ENCODE measurements at regions not wholly inside any gene's neighbourhood (a gene's known extent, or its start where the extent isn't known, plus 50 kb on each side); places are given as distances from the start of the nearest gene placed in this dataset.
"Not testable (repeated sequence)": the region's sequence is repeated elsewhere in the genome, so short reads cannot be mapped to it uniquely, and the experiment has no call there.

DNA sequence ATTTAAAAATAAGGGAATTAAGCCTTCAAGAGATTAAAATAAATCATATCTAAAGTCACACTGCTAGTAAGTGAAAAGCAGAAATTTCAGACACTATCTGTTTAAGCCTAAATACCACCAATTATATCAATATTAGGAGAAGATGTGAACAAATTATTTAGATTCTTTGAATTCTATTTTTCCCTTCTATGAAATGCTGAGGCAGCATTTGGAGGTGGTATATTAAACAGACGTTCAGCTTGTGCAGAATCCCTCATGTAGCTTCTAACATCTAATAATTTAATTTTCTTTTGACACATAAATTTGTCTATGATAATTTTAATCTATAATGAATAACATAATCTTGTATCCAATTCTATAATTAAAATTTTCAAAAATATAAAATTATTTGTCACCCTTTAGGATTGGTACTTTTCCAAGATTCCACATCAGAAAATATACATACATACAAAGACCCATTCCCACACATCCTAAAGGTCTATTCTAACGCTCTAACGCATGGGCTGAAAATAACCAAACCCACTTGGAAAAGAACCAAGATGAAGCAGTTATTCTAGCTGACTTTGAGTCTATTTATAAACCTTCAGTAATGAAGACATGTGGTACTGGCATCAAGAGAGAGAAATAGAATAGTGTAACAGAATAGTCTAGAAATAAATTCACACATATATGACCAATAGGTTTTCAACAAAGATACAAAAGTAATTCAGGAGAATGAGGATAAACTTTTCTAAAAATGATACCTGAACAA, 751.8 kb downstream of the GALC start:
- DNase-seq (ENCODE audit: low read depth): no peak

DNA sequence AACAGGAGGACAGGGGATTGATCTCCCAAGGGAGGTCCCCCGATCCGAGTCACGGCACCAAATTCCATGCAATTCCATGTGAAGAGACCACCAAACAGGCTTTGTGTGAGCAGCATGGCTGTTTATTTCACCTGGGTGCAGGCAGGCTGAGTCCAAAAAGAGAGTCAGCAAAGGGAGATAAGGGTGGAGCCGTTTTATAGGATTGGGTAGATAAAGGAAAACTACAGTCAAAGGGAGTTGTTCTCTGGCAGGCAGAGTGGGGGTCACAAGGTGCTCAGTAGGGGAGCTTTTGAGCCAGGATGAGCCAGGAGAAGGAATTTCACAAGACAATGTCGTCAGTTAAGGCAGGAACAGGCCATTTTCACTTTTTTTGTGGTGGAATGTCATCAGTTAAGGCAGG, 752.7 kb downstream of the GALC start:
- DNase-seq (ENCODE audit: low read depth): not testable (repeated sequence)

DNA sequence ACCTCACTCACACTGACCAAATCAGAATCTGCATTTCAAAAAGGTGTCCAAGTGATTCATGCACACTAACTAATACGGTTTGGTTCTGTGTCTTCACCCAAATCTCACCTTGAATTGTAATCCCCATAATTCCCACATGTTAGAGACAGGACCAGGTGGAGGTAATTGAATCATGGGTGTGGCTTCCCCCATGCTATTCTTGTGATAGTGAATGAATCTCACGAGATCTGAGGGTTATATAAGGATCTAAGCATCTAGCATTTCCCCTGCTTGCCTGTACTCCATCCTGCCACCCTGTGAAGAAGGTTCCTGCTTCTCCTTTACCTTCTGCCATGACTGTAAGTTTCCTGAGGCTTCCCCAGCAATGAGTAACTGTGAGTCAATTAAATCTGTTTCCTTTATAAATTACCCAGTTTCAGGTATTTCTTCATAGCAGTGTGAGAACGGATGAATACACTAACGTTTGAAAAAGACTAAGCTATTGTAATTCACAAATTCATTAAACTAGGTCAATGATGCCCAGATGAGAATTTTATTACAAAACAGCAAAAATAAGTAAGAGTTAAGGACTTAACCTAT, 759.1 kb downstream of the GALC start:
- DNase-seq (ENCODE audit: low read depth): no peak

DNA sequence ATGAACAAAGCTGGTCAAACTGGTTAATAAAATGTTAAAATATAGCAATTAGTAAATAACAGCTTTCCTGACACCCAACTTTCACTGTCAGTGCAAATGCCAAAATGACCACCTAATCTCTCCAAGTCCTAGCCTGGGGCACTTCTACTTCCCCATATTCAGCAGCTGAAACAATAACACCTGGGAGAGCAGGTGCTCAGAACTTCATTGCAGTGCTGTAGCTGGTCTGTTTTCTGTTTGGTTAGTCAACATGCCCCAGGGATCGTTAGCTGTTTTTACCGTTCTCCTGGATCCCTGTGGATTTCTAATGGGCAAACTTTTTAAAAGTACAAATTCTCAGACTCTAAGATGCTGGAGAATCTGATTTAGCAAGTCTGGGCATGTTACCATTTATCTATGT, 759.7 kb downstream of the GALC start:
- no peak for DNase-seq (ENCODE audit: low read depth)

DNA sequence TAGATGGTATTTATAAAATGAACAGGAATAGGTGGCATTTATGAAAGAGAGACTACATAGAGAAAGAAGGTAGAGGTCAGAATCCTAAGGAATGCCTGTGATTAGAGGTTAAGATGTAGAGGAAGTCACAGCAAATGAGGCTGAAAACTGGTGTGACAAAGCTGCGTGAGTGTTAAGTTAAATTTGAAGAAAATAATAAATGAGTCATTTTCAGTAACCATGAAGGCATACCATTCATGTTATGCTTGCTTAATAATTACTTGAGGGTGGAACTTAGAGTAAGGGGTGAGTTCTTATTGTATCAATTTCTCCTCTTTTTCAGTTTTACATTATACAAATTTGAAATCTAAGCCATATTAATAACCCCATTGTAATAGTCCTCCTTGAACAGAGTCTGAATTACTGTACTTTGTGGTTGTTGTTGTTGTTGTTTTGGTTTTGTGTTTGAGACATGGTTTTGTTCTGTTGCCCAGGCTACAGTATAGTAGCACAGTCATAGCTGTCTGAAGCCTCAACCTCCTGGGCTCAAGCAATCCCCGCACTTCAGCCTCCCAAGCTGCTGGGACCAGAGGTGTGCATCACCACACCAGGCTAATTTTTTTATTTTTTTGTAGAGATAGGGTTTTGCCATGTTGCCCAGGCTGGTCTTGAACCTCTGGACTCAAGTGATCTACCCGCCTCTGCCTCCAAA, 761.5 kb downstream of the GALC start:
- DNase-seq (ENCODE audit: low read depth): no peak

DNA sequence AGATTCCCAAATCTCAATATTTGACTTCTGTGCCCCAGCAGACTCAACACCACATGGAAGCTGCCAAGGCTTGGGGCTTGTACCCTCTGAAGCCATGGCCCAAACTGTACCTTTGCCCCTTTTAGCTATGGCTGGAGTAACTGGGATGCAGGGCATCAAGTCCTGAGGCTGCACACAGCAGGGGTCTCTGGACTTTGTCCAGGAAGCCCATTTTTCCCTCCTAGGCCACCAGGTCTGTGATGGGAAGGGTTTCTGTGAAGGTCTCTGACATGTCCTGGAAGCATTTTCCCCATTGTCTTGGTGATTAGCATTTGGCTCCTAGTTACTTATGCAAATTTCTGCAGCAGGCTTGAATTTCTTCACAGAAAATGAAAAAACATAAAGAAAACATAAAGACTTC, 762.3 kb downstream of the GALC start:
- DNase-seq (ENCODE audit: low read depth): no peak

DNA sequence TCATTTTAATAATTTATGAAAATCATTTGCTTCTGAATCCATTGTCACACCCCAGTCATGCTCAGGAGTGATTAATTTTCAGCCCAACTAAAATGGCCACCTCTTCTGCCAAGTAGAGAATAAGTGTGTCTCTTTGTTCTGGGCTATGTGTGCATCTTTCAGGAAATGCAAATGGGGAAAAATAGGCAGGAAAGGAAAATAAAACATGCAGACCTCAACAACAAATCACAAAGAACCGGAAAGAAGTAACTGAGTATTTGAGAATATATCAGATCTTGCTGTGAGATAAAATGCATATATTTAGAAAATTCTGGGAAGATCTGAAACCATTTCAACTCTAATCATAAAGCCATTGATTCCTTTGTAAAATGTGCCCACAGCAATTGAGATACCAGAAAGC, 763.9 kb downstream of the GALC start:
- no peak for DNase-seq (ENCODE audit: low read depth)

DNA sequence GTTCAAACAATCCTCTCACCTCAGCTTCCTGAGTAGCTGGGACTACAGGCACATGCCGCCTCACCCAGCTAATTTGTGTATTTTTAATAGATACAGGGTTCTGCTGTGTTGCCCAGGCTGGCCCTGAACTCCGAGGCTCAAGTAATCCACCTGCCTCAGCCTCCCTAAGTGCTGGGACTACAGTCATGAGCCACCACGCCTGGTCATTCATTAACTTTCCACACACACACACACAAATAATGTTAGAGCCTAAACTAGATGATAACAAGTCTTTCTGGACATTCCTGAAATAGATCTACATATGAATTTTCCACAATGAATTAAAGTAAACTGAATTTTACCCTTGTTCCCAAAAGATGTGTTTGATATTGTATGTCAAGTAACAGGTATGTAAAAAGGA, 776.0 kb downstream of the GALC start:
- no peak for DNase-seq (ENCODE audit: low read depth)

DNA sequence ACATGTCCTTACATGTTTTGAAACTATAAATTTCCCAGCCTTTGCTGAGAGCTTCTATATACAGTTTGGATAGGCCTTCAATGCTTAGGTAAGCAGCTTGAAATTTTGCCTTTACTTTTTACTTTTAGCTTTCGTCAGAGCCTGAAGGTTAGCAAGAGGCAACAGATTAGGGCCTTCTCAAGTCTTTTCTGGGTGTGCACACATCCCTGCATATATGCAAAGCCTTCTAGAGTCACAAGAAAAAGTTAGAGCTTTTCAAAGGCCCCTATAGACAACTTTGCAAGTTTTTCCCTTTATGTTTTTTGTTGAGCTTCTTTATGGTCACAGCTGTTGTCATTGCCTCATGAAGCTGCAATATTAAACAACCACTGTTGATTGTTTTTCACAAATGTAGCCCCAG, 778.4 kb downstream of the GALC start:
- no peak for DNase-seq (ENCODE audit: low read depth)

DNA sequence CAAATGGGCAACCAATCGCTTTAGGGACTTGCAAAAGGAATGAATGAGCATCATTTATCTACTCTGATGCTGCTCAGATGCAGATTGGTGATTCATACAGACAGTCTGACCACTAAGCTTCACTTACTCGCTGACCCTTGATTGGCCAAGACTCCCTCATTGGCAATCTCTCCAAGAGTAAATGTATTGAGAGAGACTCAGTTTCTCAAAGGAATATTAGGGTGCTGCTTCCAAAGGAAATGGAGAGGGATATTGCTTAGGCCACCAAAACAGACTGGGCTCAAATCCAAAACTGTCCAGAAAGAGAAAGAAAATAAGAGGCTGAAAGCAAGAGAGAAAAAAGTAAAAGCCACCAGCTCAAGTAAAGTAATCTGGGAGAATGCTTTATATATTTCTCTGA, 785.2 kb downstream of the GALC start:
- DNase-seq (ENCODE audit: low read depth): no peak

DNA sequence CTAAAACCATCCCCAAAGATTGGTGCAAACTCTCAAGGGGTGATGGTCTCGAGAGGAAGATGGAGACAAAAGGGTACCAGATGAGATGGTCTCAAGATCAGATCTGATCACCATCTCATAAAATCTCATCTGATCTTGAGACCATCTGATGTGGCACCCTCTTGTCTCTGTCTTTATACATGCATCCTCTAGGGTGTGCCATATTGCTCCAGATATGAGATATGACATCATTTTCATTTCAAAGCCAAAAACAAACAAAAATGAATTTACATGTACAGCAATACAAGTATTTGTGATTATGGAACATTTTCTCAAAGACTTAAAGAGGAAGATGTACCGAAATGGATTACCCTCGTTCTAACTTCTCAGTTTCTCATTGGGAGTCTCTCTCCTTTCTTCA, 787.2 kb downstream of the GALC start:
- DNase-seq (ENCODE audit: low read depth): no peak

DNA sequence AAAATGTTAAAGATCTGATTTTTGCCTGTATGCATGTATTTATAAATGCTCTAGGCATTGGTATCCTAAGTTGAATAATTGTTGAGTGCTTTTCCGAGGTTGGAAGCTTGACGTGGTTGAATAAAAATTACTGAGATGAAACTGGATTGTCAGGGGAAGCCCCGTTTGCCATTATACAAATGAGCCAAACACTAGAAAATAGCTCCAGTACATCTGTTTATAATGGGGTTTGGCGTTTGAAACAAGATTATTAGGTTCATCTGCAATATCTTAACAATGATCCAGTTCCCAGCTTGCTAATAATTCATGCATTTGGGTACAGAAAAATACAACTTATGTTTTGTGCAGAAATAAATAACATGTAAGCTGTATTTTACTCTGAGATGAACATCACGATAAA, 789.6 kb downstream of the GALC start:
- DNase-seq (ENCODE audit: low read depth): no peak

DNA sequence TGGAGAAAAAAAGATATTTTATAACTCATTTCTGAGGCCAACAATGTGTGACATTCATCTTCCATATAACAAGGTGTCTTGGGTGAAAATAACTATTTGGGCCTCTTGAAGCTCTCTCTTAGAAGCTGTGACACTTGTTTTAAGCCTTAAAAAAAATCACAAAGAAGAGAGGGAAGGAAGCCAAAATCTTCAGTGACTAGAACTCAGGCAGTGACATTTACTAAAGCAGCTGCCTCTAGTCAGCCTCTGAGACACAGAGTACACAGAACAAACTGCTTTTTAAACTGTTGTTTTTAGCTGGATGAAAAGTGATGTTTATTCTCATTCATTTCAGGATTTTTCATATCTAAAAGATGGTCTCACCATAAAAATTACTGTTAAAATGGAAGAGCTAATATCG, 793.6 kb downstream of the GALC start:
- DNase-seq (ENCODE audit: low read depth): no peak

DNA sequence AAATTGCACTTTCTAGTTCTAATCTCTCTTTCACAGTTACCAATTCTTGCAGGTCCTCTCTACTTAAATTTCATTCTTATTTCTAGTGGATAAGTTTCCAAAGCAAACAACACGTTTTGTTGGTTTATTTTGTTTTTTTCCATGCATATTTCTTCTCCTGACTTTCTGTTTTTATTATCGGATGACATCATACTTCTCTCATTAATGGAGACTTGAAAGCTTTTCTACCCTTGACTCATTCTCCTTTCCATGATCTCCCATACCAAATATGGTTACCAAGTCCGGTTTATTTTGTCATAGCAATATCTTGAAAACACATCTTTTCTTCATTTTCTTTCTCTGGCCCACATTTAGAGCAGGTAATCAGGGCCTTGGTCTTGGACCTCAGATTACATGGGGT, 796.5 kb downstream of the GALC start:
- DNase-seq (ENCODE audit: low read depth): no peak

DNA sequence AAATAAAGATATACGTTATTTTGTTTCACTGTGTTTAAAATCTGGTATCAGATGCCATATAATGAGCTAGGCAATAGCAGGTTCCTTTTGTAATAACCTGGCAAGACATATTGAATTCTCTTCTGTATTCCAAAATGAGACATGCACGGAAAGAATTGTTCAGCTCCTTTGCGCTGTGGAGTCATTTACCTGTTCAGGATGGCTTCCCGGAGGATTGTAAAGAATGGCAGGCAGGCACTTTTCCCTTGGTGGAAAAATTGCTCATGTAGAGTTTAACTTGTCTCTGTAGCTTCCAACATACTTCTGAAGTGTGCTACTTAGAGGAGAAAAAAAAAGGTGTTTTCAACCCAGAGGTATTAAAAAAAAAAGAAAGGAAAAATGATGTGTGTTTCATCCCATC, 805.2 kb downstream of the GALC start:
- DNase-seq (ENCODE audit: low read depth): no peak

DNA sequence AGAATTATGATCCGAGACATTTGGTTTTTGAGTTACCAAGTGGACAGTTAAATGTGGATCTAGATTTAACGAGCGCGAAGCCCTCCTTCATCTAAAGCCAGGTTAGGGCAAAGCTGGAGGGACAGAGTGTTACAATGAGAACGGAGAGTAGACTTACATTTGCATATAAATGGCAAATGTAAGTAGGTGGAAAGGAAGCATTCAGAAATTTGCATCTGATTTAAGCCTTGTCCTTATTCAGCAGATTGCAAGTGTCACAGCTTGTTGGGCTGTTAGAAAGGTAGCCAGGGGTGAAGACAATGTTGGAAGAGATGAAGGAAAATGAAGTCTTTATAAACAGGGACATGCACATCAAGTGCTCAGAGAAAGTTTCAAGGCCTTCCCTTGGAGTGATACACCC, 806.2 kb downstream of the GALC start:
- DNase-seq (ENCODE audit: low read depth): no peak

DNA sequence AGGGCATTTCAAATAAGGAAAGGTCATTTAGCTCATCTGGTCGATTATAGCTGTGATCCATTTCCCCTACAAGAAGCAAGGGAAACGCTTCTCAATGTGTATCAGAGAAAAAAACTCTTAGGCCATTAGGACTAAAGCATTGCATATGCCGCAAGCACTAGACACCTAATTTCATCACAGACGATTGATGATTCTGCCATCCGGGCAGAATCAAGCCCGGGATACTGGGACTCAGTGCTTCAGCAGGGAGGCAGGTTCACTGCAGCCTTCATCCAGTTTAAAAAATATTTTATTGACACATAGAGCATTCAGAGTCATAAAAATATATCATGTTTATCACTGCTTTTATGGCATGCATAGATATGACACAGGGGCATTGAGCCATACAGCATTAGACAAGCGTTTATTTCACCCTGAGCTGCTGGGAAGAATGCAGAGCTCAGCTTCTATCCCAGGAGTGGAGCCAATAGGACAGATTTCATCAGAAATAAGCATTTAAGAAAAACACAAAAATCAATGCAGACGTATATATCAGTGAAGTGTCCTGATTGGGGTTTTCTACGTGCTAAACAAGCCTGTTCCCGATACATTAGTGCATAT, 806.9 kb downstream of the GALC start:
- no peak for DNase-seq (ENCODE audit: low read depth)

DNA sequence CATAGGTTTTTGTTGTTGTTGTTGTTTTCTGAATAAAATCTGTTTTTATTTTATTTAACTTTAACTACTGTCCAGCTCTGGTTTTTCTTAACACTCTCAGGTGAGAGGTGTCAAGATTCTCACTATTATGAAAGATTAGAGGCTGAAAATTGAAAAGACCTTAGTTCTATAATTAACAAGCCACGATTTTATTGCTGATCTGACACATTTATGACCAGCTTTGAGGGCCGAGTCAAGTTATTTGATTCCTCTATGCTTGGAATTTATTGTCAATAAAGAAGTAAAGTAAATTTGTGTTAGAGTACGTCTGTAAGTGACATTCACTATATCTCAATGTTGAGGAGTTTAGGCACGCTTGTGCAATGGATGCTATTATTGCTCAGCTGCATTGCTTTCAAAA, 808.8 kb downstream of the GALC start:
- no peak for DNase-seq (ENCODE audit: low read depth)

DNA sequence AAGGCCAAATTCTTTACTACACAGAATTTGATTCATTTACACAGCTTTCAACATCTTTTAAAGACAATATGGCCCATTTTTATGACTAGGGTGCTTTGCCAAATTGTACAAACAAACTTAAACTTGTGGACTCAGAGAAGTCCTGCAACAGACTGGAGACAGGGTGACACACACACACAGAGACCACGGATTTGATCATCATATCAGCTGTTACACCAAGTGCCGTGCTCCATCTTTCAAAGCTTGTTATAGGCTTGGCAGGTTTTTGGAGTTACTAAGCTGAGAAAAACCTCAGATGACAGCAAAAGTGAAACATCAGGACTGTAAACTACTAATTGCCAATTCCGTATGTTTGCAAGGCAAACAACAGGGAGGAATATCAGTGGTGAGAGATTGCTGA, 811.7 kb downstream of the GALC start:
- no peak for DNase-seq (ENCODE audit: low read depth)

DNA sequence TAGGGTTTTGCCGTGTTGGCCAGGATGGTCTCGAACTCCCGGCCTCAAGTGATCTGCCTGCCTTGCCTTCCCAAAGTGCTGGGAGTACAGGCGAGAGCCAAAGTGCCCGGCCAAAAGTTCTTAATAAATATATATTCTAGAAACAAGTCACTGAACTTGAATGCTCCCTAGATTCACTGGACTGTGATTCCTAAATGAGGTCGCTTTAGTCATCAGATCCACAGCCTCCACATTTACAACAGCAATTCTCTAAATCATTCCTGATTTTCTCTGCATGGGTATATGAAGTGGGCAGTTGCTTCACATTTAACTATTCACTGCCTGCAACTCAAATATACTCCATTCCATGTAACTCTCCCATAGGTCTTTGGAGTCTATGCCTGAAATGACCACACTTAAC, 813.0 kb downstream of the GALC start:
- DNase-seq (ENCODE audit: low read depth): no peak

DNA sequence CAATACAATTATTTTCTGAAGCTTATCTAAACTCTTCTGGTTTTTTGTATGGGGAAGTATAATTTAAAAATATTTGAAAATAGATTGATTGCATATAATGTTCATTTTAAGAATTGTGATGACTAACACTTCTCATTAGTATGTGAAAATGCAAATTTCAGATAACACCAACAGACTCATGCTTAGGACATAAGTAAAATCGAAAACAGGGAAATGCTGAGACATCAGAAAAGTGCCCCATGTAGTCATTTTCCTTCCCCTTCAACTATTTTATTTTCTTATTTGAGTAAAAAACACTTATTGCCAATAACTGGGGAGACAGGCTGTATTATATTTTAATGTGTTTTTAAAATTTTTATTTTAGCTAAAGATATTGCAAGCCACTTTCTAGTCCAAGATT, 814.7 kb downstream of the GALC start:
- no peak for DNase-seq (ENCODE audit: low read depth)

DNA sequence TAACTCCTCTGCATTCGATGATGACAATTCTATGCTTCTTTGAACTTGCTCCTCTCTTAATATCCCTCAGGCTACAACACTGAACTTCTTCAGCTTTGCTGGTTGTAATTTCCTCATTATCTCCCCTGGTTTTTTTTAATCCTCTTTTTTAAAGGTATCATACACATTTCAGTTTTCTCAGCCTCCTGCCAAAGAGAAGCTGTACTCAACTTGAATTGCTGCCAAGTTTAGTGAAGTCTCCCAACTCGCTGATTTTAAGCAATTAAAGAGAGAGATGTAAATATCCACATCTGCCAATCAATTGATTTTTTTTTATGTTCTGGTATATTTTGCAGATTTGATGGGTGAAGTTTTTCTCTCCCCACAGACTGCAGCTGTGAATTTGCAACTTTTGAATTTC, 817.8 kb downstream of the GALC start:
- DNase-seq (ENCODE audit: low read depth): no peak

DNA sequence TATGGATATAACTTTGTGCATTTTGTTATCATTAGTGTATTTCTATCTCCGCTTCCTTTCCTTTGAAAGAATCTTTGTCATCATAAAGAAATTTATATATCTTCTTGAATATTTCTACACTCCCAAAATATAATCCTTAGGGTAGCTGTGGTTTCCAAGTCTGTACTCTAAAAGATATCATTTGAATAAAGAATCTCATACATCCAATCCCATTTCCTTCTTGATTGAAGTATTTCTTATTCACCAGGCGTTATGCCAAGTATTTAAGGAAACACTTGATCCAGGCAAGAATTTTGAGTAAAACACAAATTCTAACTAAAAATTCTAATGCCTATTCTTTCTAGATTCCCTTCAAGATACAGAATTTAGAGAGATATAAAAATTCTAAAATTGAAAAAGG, 821.8 kb downstream of the GALC start:
- no peak for DNase-seq (ENCODE audit: low read depth)

All from T follicular helper cell (primary cell).